ENCODE measurements at regions not wholly inside any gene's neighbourhood (a gene's known extent, or its start where the extent isn't known, plus 50 kb on each side); places are given as distances from the start of the nearest gene placed in this dataset.
"Not testable (repeated sequence)": the region's sequence is repeated elsewhere in the genome, so short reads cannot be mapped to it uniquely, and the experiment has no call there.

- DNase-seq: peak; percentile 74
Observed at GRCh38 chr4:99763635-99764101, 53.0 kb upstream of the DAPP1 start.

GRCh38 chr4:99762728-99763127 is 53.9 kb upstream of the DAPP1 start:
- no peak for DNase-seq

GRCh38 chr4:99759988-99760387 is 56.6 kb upstream of the DAPP1 start:
- DNase-seq: no peak

DNA sequence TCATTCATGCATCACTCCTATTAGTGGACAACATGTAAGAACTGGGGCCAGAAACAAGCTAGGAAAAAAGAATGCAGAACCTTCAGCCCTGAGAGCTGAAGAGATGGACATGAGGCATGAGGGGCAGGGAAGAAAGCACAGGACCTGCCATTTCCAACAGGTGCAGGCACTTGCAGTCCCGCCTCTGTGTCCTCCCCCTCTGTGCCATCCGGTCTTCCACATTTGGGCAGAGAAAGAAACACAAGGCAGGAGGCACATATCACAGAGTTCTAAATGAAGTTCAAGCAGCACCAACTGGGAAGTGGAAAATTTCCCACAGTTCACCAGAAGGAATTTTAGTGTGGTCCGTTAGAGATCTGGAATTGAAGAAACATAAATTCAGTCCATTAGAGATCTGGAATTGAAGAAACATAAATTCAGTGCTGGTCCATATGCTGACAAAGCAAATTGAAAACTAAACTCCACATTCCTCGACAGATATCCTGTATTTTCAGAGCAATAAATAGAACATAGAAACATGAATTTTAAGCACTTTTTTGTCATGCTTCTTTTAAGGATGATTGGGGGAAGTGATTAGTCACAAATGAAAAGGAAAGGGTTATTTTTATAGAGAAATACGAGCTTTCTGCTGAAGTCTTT is 57.2 kb upstream of the DAPP1 start:
- DNase-seq: no peak

DNA sequence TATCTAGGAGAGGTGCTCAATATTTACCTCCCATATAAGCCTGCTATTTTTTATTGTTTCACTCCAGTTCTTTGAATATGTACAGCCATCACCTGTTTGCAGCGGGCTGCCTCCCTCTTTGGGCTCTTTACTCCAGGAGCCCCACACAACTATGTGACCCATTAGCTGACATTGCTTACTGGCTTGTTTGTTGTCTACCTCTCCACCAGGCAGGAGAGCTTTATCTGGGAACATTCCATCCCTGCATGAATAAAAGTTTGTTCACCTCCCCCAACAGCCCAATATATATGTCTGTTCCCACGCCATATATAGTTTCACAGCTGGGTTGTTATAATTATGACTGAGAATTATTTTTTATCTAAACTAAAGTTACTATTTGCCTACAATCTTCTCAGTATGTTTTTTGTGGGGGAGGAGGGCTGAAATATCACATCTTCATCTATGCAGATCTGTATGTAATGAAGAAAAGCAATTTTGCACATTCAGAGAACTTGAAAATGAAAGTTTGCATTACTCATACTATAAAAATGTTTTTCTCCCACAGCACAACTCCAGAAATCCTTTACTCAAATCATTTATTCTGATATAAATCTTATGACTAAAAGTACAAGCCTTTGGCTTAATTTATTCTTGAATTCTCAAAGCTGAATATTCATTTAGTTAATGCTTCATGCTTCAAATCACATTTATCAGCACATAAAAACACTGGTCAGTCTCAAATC is 61.2 kb upstream of the DAPP1 start:
- peak; percentile 5 for DNase-seq

- DNase-seq: no peak
Observed at GRCh38 chr4:99754756-99755155, 61.9 kb upstream of the DAPP1 start.

GRCh38 chr4:99753931-99754330 is 62.7 kb upstream of the DAPP1 start:
- DNase-seq: no peak

GRCh38 chr4:99749445-99750391 is 66.9 kb upstream of the DAPP1 start:
- DNase-seq: no peak

GRCh38 chr4:99746443-99746842 is 70.2 kb upstream of the DAPP1 start:
- DNase-seq: no peak

GRCh38 chr4:99736846-99737245 is 79.2 kb upstream of the C4orf54 start:
- DNase-seq: no peak

DNA sequence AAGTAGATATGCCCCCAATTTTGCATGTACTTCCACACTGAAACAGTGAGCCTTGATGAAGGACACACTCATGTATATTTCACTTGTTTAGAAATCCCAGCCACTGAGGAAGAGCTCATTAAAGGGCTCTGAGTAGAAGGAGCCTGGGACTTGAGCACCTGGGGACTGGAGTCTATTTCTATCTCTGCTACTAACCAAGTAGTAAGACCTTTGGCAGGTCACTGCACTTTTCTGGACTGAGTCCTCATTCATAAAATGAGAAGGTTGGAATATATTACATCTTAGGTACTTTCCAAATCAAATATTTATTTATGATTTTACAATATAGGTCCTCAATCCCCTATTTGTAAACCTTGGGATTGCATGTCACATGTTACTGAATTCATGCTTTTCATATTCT is 78.2 kb upstream of the C4orf54 start:
- no peak for DNase-seq

GRCh38 chr4:99734583-99735322 is 77.1 kb upstream of the C4orf54 start:
- DNase-seq: no peak

DNA sequence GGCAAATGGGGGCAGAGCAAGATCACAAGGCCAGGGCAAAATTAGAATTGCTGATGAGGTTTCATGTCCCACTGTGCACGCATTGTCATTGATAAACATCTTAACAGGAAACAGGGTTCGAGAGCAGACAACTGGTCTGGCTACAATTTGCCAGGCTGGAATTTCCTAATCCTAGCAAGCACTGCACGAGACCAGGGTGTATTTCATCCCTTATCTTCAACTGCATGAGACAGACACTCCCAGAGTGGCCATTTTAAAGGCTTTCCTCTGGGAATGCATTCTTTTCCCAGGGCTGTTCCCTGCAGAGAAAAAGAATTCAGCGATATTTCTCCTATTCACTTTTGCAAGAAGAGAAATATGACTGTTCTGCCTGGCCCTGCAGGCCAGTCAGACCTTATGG is 75.8 kb upstream of the C4orf54 start:
- DNase-seq: not testable (repeated sequence)

DNA sequence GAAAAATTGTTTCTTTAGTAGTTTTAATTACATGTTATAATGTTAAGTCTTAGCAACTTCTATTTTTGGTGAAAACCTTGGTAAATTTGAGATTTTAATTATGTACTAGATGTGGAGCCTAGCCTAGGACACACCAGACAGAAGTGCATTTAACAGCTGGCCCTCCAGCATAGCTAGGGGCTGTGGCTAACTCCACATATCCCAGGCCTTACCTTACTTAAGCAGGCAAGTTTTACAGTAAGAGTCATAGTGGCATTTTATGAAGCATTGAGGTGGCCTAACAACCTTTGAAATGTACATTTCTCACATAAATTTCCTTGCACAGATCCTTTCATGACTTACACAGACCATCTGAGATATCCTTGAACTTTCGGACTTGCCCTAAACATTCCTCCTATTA is 71.6 kb upstream of the C4orf54 start:
- DNase-seq: no peak

- DNase-seq: no peak
Observed at GRCh38 chr4:99724067-99724466, 66.4 kb upstream of the C4orf54 start.

DNA sequence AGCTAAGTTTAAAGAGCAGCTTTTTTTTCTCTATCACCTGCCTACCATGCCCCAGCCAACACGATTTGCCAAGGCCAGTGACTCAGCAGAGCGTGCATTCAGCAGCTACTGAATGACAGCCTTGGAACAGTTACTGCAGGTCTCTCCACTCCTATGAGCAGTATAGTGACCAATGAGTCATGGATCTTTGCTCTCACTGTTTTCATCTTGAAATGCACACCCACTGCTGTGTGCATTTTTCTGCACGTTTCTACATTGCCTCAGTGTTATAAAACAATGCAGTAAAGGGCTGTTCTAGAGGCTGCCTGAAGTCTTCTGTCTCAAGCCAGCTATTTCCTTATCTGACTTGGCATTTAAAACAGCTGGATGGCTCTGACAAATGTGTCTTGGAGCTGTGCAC is 66.0 kb upstream of the C4orf54 start:
- peak; percentile 3 for DNase-seq

DNA sequence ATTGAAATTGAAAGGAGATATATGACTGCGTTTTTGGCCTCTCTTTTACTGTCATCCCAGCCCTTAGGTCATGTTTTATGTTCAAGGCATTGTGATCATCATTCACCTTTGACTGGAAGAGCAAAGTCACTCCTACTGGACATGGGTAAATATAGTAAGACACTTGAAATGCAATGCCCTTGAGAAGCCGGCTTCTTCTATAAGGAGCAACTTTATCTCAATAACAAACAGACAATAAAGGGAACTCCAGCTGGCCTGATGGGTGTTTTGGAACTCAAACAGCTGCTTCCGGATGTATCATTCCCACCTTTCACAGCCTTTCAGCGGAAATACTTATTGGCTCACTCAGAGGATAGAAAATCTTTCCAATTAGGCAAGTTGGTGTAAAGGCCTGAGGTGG is 65.1 kb upstream of the C4orf54 start:
- no peak for DNase-seq

DNA sequence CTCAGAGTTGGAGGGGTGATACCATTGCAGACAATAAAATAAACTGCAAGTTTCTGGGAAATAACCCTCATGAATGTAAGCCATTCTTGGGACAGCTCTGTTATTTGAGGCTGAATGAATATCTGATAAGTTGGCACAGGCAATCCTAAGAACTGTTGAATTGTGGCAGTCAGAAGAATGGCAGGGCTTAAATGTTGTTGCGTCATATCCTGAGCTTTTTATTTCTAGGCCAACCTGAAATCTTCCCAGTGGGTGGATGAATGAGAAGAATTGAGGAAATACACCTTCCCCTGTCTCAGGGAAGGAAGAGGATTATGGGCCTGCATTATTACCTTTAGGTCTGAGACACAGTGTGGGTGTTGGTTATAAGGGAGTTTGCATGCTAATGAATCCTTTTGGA is 64.4 kb upstream of the C4orf54 start:
- no peak for DNase-seq

DNA sequence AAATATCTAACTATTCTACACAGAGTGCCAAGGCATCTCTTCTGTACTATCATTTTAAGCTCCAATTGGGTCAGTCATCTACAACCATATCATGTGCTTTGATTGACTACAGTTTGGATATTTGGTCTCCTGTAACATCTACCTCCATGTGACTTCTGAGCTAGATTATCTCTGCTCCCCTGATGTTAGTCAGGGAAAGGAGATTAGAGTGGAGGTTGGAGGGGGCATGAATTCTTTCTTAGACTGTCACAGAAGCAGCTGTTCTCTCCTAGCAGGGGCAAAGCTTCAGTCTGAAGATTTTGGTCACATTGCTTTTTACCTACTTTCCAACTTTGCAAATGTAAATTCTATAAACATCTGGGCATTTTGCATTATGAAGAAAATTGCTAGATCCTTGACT is 62.6 kb upstream of the C4orf54 start:
- no peak for DNase-seq

- DNase-seq: no peak
Observed at GRCh38 chr4:99716996-99717395, 59.4 kb upstream of the C4orf54 start.

GRCh38 chr4:99715286-99715685 is 57.7 kb upstream of the C4orf54 start:
- no peak for DNase-seq

DNA sequence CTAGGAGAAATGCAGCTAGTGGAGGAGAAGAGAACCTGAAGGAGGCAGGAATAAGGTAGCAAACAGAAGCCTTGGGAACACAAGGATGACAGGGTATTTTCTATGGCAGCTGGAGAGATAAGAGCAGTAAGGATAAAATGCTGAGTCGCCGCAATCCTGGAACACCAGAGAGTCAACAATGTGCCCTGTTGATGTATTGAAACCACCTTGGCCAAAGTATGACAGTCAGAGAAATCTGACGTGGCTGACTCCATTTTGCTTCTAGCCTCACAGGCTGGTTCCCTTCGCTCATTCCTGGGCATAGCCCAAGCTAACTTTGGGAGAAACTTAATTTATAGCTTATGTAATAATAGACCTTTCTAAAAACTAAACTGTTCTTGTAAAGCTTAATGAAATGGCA is 56.6 kb upstream of the C4orf54 start:
- no peak for DNase-seq

- DNase-seq: no peak
Observed at GRCh38 chr4:99712530-99712929, 54.9 kb upstream of the C4orf54 start.
